DLD1 (cell line): ENCODE measurements at regions not wholly inside any gene's neighbourhood (a gene's known extent, or its start where the extent isn't known, plus 50 kb on each side); places are given as distances from the start of the nearest gene placed in this dataset.

ENCODE experiments used
- in situ Hi-C: cut with HindIII; loops from 2 replicates; pipeline ENCODE4 v1.10.0; 2017; ENCODE audit warnings: low sequenced_read_pairs

DNA sequence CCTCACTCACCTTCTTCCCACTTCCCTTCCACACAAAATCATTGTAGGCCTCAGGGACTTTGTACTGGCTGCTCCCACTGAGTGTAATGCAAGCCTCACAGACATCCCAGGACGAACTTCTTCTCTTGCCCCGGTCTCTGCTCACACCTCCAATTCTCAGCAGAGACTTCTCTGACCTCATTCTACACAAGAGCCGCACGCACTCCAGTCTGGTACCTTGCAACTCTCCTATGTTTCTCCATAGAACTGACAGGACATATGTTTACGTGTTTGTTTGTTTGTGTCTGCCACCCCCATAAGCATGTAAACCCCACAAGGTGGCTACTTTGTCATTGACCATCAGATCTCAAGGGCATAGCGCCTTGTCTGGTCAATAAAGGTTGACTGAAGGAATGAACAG, 350.8 kb downstream of the AJAP1 start:
- in situ Hi-C loops: no loop called here

- in situ Hi-C loops: no loop called here
Observed at GRCh38 chr1:5002676-5003075, 348.3 kb downstream of the AJAP1 start.

GRCh38 chr1:5001466-5001865, 347.1 kb downstream of the AJAP1 start:
- in situ Hi-C loops: no loop called here

GRCh38 chr1:4986306-4986705, 331.9 kb downstream of the AJAP1 start:
- in situ Hi-C loops: no loop called here

- in situ Hi-C loops: no loop called here
Observed at GRCh38 chr1:4984841-4985240, 330.4 kb downstream of the AJAP1 start.

GRCh38 chr1:4980211-4980610, 325.8 kb downstream of the AJAP1 start:
- in situ Hi-C loops: no loop called here

DNA sequence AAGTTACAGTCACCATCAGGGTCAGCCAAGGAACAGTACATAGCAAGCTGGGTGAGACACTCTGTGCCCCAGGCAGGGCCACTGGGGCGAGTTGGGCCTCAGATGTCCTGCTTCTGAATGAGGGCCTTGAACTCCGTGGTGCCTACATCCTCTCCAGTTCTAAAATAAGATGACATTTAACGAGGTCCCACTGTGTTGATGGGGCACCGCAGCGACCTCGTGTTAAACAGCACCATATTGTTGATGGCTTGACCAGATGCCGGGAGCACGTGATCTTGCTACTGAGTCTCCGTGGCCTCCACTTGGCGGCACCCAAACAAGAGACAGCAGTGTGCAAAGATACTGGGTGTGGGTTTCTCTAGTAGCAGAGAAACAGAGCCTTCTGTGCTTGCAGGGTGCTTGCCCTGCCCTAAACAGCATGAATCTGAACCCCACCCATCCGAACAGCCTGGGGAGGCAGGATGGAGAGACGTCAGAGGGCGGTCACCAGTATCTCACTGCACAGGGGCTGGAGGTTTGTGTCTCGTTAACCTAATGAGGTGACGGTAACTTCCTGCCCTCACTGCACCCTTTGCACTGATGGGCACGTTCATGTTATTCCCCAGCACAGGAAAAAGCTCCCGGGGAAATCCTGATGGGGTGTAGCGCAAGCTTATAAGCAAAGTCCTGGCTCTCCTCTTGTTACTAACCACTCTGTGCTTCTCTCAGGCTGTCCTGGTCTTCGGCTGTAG, 324.4 kb downstream of the AJAP1 start:
- in situ Hi-C loops: no loop called here

- in situ Hi-C loops: no loop called here
Observed at GRCh38 chr1:4977701-4978100, 323.3 kb downstream of the AJAP1 start.

- in situ Hi-C loops: no loop called here
Observed at GRCh38 chr1:4976859-4977440, 322.5 kb downstream of the AJAP1 start.

DNA sequence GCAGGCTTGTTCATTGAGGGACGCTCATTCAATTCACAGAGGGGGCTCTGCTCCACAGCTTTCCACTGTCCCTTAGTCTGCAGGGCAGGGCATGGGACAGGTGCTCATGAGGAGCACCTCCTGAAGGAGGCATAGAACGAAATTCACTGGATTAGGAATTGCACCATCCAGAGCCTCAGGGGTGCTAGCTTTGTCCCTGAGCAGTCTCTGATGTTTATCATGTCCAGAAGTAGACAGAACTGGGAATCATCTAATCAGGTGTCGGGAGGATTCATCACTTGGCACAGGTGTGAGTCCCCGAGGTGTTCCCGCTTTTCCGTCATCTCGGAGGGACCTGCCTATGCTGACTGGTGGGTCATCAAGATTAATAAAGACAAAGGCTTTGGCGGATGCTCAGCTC, 321.4 kb downstream of the AJAP1 start:
- in situ Hi-C loops: no loop called here

DNA sequence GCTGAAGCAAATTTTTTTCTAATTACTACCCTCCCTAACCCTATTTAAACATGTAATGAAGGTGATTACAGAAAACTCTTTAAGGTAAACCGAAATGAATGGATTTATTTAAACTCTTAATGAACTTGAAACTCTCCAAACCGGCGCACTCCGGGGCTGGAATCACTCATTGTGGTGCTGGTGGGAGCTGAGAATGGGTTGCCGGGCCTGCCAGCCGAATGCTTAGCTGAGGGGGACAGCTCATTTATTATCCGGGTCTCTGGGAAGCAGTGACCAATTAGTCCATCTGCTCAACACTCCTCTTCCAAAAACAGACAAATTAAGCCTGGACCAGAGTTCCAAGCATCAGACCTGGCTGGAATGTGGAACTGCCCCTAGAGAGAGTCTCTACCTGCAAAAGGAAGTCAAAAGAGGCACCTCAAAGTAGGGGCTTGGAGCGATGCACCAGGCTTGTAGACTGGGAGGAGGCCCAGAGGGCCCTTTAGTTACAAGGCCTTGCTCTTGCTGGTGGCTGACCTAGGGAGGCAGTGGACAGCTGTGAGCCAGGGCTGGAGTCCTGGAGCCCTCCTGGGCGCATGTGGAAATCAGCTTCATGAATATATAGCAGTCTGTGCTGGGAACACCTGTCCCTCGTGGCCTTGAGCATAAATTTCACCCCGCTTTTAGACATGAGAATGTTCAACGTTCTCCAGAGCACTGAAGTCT, 320.7 kb downstream of the AJAP1 start:
- in situ Hi-C loops: no loop called here

DNA sequence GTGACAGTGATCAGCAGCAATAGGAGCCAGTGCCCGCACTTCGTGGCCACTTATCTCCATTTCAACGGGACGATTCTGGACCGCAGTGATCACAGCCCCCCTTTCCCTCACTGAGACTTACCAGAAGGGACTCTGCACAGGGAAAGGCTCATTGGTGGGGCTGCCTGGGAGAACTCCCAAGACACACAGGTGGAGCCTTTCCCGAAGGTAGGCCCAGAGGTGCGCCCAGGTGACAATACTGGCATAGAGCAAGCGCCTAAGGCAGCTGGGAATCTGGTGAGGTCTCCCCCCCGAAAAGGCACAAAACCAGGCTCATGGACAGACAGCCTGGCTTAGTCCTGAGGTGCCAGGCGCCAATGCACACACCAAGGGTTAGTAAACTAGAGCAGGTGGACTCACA, 318.9 kb downstream of the AJAP1 start:
- in situ Hi-C loops: no loop called here

DNA sequence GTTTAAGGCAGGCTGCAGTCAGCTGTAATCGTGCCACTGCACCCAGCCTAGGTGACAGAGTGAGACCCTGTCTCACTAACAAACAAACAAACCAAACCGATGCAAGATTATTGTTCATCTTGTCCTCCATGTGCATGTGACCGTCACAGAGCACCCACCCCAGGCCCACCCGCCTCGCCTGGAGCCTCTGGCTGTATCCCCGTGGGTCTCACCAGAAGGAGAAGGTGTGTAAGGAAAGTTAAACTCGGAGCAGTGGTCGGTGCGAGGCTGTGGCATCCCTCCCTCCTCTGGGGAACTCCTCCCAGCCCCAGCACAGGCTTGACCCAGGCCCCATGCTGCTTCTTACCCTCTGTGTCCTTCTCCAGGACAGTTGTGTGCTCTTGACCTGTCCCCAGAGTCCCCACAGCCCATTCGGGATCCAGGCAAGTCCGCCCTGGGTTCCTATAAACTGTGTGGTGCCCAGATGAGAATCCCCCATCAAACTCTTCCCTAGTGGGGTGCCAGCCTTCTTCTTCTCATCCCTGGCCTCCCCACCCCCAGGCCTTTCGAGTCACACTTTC, 318.4 kb downstream of the AJAP1 start:
- in situ Hi-C loops: no loop called here

DNA sequence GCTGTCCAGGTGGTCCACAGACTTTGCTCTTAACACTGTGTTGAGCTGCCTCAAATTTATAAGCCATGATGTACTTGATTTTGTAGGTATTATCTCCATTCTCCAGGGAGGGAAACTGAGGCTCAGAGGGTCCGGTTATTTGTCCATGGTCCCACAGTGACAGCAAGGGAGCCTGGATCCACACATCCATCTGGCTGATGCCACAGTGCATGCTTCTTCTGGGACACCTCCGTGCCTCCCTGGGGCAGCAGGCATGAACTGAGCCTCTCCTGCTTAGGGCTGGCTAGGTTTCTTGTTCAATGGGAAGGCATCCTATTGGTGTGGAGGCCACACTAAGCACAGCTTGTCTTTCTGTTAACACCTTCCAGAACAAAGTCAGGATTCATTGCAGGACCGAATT, 317.3 kb downstream of the AJAP1 start:
- in situ Hi-C loops: no loop called here

- in situ Hi-C loops: no loop called here
Observed at GRCh38 chr1:4970532-4970931, 316.1 kb downstream of the AJAP1 start.

DNA sequence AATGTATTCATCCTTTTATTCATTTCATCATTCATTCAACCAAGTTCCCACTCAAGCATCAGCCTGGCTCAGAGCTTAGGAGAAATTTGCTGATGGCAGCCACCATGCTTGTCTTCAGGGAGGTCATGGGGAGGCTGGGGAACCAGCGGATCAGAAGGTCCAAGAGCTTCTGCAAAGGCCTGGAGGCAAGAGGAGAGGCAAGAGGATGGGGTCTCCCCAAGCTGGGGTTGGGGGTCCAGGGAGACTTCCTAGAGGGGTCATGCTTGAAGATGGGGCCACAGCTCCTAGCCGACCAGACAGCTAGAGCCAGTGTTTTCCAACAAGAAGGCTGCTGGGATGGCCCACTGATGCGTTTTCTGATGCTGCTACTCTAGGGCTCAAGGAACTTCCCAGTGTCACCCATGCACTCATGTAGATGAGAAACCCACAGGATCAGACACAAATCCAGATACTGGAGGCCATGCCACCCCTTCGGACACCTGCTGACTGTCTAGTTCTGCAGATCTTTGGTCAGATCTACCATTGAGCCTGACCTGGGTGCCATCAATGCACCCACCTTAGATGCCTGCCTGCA, 315.2 kb downstream of the AJAP1 start:
- in situ Hi-C loops: no loop called here

- in situ Hi-C loops: no loop called here
Observed at GRCh38 chr1:4965346-4966075, 311.1 kb downstream of the AJAP1 start.

GRCh38 chr1:4964634-4965345, 310.4 kb downstream of the AJAP1 start:
- in situ Hi-C loops: no loop called here

DNA sequence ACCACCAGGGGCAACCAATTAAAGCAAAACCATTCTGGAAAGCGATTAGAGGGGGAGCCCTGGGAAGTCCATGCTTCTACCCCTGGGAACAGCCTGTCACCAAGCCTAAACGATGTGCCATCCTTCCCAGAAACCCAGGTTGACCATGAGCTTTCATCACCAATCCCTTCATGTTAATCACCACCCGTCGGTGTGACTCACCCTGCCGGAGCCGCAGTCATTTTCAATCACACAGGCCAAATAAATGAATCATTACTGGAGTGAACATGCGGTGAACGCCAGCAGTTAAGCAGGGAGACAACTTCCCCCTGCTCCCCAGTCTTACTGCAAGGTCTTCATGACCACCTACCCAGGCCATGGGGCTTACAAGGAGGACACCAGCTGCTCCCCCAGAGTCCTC, 308.8 kb downstream of the AJAP1 start:
- in situ Hi-C loops: no loop called here

DNA sequence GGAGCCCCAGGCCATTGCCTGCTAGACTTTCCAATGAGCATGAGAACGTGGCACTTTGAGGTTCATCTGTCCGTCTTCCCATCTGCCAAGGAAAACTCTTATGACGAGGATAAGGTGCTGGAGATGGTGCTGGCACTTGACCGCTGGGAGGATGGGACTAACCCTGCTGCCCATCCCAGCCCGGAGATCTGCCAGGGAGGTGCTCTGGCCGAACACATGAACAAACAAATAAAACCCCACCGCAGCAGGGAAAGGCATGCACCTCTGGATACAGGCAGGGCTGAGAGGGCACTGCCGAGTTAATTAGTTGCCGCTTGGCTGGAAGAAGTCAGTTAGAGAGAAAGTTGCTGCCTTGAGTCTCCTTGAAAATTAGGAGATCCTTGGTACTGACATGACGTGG, 308.4 kb downstream of the AJAP1 start:
- in situ Hi-C loops: no loop called here
